Islet of Langerhans (tissue), 1 donor: ENCODE measurements at regions not wholly inside any gene's neighbourhood (a gene's known extent, or its start where the extent isn't known, plus 50 kb on each side); places are given as distances from the start of the nearest gene placed in this dataset.

Experiments
- FAIRE-seq: peaks from one replicate; lab custom pipeline; 2011; peaks lifted over from hg19 to GRCh38; lab: Jason Lieb, UNC

- FAIRE-seq, result no peak
These were observed 61.2 kb upstream of the MEOX2 start for GRCh38 chr7:15747712-15748111.

GRCh38 chr7:15747301-15747700 lies 60.8 kb upstream of the MEOX2 start:
- FAIRE-seq, result no peak

- FAIRE-seq, result no peak
These were observed 57.5 kb upstream of the MEOX2 start for GRCh38 chr7:15743926-15744480.

GRCh38 chr7:15737601-15738000 lies 51.1 kb upstream of the MEOX2 start:
- no peak for FAIRE-seq
